Liver (tissue), 8 donors: ENCODE measurements at regions not wholly inside any gene's neighbourhood (a gene's known extent, or its start where the extent isn't known, plus 50 kb on each side); places are given as distances from the start of the nearest gene placed in this dataset.

Experiments used
- DNase-seq: peaks from one replicate; pipeline ENCODE4 v3.0.0-alpha.2; 2017; ENCODE audit warnings: low spot score
- H3K27ac ChIP-seq, 2 donors: one replicate each; pipeline ENCODE4 v1.7.0; 2013; ENCODE audit warnings: inconsistent platforms in 2 of 2, low read length in 2 of 2, control low read depth in 1 of 2, low read depth in 1 of 2, mild to moderate bottlenecking in 1 of 2
- H3K27me3 ChIP-seq, 4 donors: one replicate each; pipeline versions ENCODE4 v1.6.1 to v1.7.0; 2013; ENCODE audit warnings: low read length in 3 of 4, inconsistent platforms in 1 of 4, mild to moderate bottlenecking in 1 of 4, moderate library complexity in 1 of 4; ENCODE audit not compliant: control insufficient read depth in 4 of 4, insufficient read depth in 4 of 4
- H3K36me3 ChIP-seq, 4 donors: one replicate each; pipeline versions ENCODE4 v1.6.1 to v1.7.0; 2013; ENCODE audit warnings: low read length in 3 of 4, mild to moderate bottlenecking in 3 of 4, low read depth in 1 of 4, moderate library complexity in 1 of 4; ENCODE audit not compliant: control insufficient read depth in 4 of 4, insufficient read depth in 3 of 4
- H3K4me1 ChIP-seq, 4 donors: one replicate each; pipeline versions ENCODE4 v1.6.1 to v1.7.0; 2013; ENCODE audit warnings: low read length in 3 of 4, mild to moderate bottlenecking in 3 of 4, moderate library complexity in 1 of 4; ENCODE audit not compliant: control insufficient read depth in 4 of 4, insufficient read depth in 4 of 4
- H3K4me3 ChIP-seq, 3 donors: one replicate each; pipeline versions ENCODE4 v1.6.1 to v1.7.0; 2013; ENCODE audit warnings: low read length in 3 of 3, control low read depth in 1 of 3, low read depth in 1 of 3, mild to moderate bottlenecking in 1 of 3
- H3K9ac ChIP-seq, 2 donors: one replicate each; pipeline ENCODE4 v1.7.0; 2013; ENCODE audit warnings: low read length in 2 of 2, mild to moderate bottlenecking in 2 of 2, moderate library complexity in 2 of 2, control low read depth in 1 of 2, low read depth in 1 of 2
- H3K9me3 ChIP-seq, 4 donors: one replicate each; pipeline versions ENCODE4 v1.6.1 to v1.7.0; 2013; ENCODE audit warnings: low read length in 3 of 4; ENCODE audit not compliant: control insufficient read depth in 4 of 4
- EGR1 ChIP-seq, 2 donors: IDR thresholded peaks; 2 replicates each; pipeline ENCODE4 v1.6.1; 2016 to 2018; ENCODE audit warnings: antibody characterized with exemption in 2 of 2, low read depth in 2 of 2
- FOXA1 ChIP-seq: IDR thresholded peaks from 2 replicates; pipeline ENCODE4 v1.6.1; 2016; ENCODE audit warnings: antibody characterized with exemption
- FOXA2 ChIP-seq: IDR thresholded peaks from 2 replicates; pipeline ENCODE4 v1.6.1; 2016; ENCODE audit warnings: antibody characterized with exemption
- GABPA ChIP-seq, 2 donors: IDR thresholded peaks in 1 of 2; conservative IDR thresholded peaks in 1 of 2; 2 replicates each; pipeline ENCODE4 v1.6.1; 2016; ENCODE audit warnings: antibody characterized with exemption in 2 of 2, mild to moderate bottlenecking in 1 of 2, moderate library complexity in 1 of 2
- HNF4A ChIP-seq, 2 donors: conservative IDR thresholded peaks; 2 replicates each; pipeline ENCODE4 v1.6.1; 2016; ENCODE audit warnings: antibody characterized with exemption in 2 of 2, mild to moderate bottlenecking in 2 of 2
- HNF4G ChIP-seq: IDR thresholded peaks from 2 replicates; pipeline ENCODE4 v1.6.1; 2016; ENCODE audit warnings: antibody characterized with exemption
- JUND ChIP-seq, 2 donors: IDR thresholded peaks; 2 replicates each; pipeline ENCODE4 v1.6.1; 2016; ENCODE audit warnings: antibody characterized with exemption in 2 of 2
- NR2F2 ChIP-seq: IDR thresholded peaks from 2 replicates; pipeline ENCODE4 v1.6.1; 2016; ENCODE audit warnings: antibody characterized with exemption
- RXRA ChIP-seq, 2 donors: IDR thresholded peaks; 2 replicates each; pipeline ENCODE4 v1.6.1; 2017 to 2018; ENCODE audit warnings: antibody characterized with exemption in 2 of 2, mild to moderate bottlenecking in 1 of 2
- SP1 ChIP-seq: IDR thresholded peaks from 2 replicates; pipeline ENCODE4 v1.6.1; 2018; ENCODE audit warnings: antibody characterized with exemption, mild to moderate bottlenecking
- TAF1 ChIP-seq: conservative IDR thresholded peaks from 2 replicates; pipeline ENCODE4 v1.6.1; 2016; ENCODE audit warnings: antibody characterized with exemption, mild to moderate bottlenecking
- YY1 ChIP-seq: IDR thresholded peaks from 2 replicates; pipeline ENCODE4 v1.6.1; 2016; ENCODE audit warnings: antibody characterized with exemption, mild to moderate bottlenecking
- WGBS: extraction: QIAGEN DNeasy Blood & Tissue Kit; methylation state at CpG from one replicate; pipeline ENCODE4 v1.1.7; 2013; 5-methylcytosine and 5-hydroxymethylcytosine counted together
- TF ChIP-seq, protein P1 (sequence below): fragments of 150-350 bp; IDR thresholded peaks from 2 replicates; pipeline ENCODE4 v1.5.1; 2017; ENCODE audit warnings: improper control_type of control experiment, low read depth, low read length; ENCODE audit not compliant: missing input control
- TF ChIP-seq, protein P2 (sequence below): IDR thresholded peaks from 2 replicates; pipeline ENCODE4 v1.6.1; 2016; ENCODE audit warnings: antibody characterized with exemption, mild to moderate bottlenecking
- TF ChIP-seq, protein P3 (sequence below): IDR thresholded peaks from 2 replicates; pipeline ENCODE4 v1.6.1; 2016; ENCODE audit warnings: antibody characterized with exemption
- TF ChIP-seq, protein P4 (sequence below): IDR thresholded peaks from 2 replicates; pipeline ENCODE4 v1.6.1; 2016; ENCODE audit warnings: antibody characterized with exemption
- TF ChIP-seq, protein P5 (sequence below): IDR thresholded peaks from 2 replicates; pipeline ENCODE4 v1.6.1; 2016; ENCODE audit warnings: antibody characterized with exemption
- donor health status: healthy.
- donor health status: healthy.
- donor health status: healthy.
- donor health status: healthy.
- donor health status: healthy.

DNA sequence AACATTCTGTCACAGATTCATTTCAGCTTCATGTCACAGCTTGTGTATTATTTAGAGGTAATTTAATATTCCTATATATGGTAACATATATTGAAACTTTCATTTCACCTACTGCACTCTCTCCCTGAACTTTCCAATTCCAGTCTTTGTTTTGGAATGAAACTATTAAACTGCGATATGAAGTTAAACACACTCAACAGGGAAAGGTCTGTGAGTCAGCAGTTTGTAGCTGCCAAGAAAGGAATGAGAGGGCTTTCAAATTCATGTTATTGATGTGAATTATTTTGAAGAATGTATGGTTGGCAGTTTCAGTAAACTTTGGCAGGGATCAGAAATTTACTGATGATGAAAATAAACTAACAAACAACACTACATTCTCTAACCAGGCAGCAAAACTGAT lies 148.3 kb downstream of the HNMT start:
- no peak overlapping the region for H3K27ac ChIP-seq
- no peak overlapping the region for H3K4me3 ChIP-seq
- H3K9me3 ChIP-seq: no peaks in the 10 kb centered on the region
- DNase-seq: no peak
- H3K36me3 ChIP-seq: no peaks in the 10 kb centered on the region
- no peak overlapping the region for H3K9ac ChIP-seq
- H3K27me3 ChIP-seq: no peaks in the 10 kb centered on the region
- peaks cover 0 to 11% (median 4%) of the 10 kb centered on the region in 4 donors for H3K4me1 ChIP-seq
- TF ChIP-seq FOXA1 (no peak), JUND (IDR thresholded peaks at IDR 0.05) (no peak), HNF4A (conservative IDR thresholded peaks at IDR 0.05) (peak in 1 of 2 donors; percentile 23), RXRA (IDR thresholded peaks at IDR 0.05) (peak in 1 of 2 donors; percentile 24), YY1 (no peak), NR2F2 (no peak)
- 38% methylated on average over 1 of the region's 1 CpG for WGBS

DNA sequence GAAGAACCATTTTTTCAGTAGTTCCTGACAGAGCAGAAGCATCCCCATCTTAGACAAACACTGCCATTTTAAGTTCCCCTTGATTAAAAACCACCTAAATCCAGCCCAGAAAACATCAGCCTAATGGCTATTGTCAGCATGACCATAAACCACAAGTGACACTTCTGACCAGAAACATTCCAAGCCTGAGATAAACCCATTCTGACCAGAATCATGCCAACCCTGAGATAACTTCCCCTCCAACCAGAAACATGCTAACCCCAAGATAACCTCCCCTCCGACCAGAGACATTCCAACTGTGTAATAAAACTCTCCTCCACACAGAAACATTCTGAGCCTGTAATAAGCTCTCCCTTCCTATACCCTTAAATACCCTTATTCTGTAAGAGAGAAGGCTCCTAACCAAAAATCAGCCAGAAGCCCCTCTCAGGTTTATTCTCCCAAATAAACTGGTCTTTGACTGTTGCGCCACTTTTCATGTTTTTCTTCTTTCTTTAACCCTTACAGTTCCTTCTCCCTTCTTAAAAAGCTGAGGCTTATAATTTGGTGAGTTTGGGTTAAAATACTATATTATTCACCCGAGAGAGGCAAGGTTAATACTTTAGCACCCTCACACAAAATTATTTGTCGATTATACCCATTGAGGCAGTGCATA lies 149.7 kb downstream of the HNMT start:
- H3K36me3 ChIP-seq: no peaks in the 10 kb centered on the region
- no peak overlapping the region for H3K27ac ChIP-seq
- TF ChIP-seq, protein P1, sequence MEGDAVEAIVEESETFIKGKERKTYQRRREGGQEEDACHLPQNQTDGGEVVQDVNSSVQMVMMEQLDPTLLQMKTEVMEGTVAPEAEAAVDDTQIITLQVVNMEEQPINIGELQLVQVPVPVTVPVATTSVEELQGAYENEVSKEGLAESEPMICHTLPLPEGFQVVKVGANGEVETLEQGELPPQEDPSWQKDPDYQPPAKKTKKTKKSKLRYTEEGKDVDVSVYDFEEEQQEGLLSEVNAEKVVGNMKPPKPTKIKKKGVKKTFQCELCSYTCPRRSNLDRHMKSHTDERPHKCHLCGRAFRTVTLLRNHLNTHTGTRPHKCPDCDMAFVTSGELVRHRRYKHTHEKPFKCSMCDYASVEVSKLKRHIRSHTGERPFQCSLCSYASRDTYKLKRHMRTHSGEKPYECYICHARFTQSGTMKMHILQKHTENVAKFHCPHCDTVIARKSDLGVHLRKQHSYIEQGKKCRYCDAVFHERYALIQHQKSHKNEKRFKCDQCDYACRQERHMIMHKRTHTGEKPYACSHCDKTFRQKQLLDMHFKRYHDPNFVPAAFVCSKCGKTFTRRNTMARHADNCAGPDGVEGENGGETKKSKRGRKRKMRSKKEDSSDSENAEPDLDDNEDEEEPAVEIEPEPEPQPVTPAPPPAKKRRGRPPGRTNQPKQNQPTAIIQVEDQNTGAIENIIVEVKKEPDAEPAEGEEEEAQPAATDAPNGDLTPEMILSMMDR: no peak
- TF ChIP-seq, protein P2, sequence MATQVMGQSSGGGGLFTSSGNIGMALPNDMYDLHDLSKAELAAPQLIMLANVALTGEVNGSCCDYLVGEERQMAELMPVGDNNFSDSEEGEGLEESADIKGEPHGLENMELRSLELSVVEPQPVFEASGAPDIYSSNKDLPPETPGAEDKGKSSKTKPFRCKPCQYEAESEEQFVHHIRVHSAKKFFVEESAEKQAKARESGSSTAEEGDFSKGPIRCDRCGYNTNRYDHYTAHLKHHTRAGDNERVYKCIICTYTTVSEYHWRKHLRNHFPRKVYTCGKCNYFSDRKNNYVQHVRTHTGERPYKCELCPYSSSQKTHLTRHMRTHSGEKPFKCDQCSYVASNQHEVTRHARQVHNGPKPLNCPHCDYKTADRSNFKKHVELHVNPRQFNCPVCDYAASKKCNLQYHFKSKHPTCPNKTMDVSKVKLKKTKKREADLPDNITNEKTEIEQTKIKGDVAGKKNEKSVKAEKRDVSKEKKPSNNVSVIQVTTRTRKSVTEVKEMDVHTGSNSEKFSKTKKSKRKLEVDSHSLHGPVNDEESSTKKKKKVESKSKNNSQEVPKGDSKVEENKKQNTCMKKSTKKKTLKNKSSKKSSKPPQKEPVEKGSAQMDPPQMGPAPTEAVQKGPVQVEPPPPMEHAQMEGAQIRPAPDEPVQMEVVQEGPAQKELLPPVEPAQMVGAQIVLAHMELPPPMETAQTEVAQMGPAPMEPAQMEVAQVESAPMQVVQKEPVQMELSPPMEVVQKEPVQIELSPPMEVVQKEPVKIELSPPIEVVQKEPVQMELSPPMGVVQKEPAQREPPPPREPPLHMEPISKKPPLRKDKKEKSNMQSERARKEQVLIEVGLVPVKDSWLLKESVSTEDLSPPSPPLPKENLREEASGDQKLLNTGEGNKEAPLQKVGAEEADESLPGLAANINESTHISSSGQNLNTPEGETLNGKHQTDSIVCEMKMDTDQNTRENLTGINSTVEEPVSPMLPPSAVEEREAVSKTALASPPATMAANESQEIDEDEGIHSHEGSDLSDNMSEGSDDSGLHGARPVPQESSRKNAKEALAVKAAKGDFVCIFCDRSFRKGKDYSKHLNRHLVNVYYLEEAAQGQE: no peak
- TF ChIP-seq HNF4A (conservative IDR thresholded peaks at IDR 0.05): no peak
- no peak for TF ChIP-seq NR2F2
- TF ChIP-seq TAF1: no peak
- TF ChIP-seq, protein P3, sequence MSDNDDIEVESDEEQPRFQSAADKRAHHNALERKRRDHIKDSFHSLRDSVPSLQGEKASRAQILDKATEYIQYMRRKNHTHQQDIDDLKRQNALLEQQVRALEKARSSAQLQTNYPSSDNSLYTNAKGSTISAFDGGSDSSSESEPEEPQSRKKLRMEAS: no peak
- no peak for TF ChIP-seq HNF4G
- no peak for TF ChIP-seq FOXA2
- no peak for TF ChIP-seq FOXA1
- TF ChIP-seq RXRA (IDR thresholded peaks at IDR 0.05): no peak
- TF ChIP-seq GABPA (IDR thresholded peaks at IDR 0.05 in 1 of 2, conservative IDR thresholded peaks at IDR 0.05 in 1 of 2): no peak
- TF ChIP-seq JUND (IDR thresholded peaks at IDR 0.05): no peak
- TF ChIP-seq SP1: no peak
- TF ChIP-seq, protein P4, sequence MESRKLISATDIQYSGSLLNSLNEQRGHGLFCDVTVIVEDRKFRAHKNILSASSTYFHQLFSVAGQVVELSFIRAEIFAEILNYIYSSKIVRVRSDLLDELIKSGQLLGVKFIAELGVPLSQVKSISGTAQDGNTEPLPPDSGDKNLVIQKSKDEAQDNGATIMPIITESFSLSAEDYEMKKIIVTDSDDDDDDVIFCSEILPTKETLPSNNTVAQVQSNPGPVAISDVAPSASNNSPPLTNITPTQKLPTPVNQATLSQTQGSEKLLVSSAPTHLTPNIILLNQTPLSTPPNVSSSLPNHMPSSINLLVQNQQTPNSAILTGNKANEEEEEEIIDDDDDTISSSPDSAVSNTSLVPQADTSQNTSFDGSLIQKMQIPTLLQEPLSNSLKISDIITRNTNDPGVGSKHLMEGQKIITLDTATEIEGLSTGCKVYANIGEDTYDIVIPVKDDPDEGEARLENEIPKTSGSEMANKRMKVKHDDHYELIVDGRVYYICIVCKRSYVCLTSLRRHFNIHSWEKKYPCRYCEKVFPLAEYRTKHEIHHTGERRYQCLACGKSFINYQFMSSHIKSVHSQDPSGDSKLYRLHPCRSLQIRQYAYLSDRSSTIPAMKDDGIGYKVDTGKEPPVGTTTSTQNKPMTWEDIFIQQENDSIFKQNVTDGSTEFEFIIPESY: no peak
- no peak for TF ChIP-seq YY1
- TF ChIP-seq, protein P5, sequence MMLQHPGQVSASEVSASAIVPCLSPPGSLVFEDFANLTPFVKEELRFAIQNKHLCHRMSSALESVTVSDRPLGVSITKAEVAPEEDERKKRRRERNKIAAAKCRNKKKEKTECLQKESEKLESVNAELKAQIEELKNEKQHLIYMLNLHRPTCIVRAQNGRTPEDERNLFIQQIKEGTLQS: no peak
- no peak for TF ChIP-seq EGR1 (IDR thresholded peaks at IDR 0.05; ENCODE audit: low read depth in 2 of 2)
- no peak overlapping the region for H3K9ac ChIP-seq
- peaks cover 0 to 11% (median 4%) of the 10 kb centered on the region in 4 donors for H3K4me1 ChIP-seq
- H3K9me3 ChIP-seq: no peaks in the 10 kb centered on the region
- DNase-seq: no peak
- no peaks in the 10 kb centered on the region for H3K27me3 ChIP-seq
- WGBS: 92% methylated on average over 4 of the region's 4 CpGs
- no peak overlapping the region for H3K4me3 ChIP-seq
